Thyroid gland (tissue), 4 donors: ENCODE measurements at regions not wholly inside any gene's neighbourhood (a gene's known extent, or its start where the extent isn't known, plus 50 kb on each side); places are given as distances from the start of the nearest gene placed in this dataset.

Experiments
- DNase-seq, 2 donors: peaks; one replicate each; pipeline ENCODE4 v3.0.0-alpha.2; 2019
- H3K27ac ChIP-seq, 3 donors: fragments of 200-600 bp; sonication (generic); 1 replicate in 2 of 3; 2 replicates in 1 of 3; pipeline ENCODE4 v1.5.1; 2016 to 2019; ENCODE audit warnings: mild to moderate bottlenecking in 1 of 3, moderate library complexity in 1 of 3
- H3K27me3 ChIP-seq: fragments of 200-600 bp; sonication (generic); one replicate; pipeline ENCODE4 v1.5.1; 2019
- H3K36me3 ChIP-seq, 2 donors: fragments of 200-600 bp; sonication (generic); one replicate each; pipeline ENCODE4 v1.5.1; 2016 to 2019
- H3K4me1 ChIP-seq, 2 donors: fragments of 200-600 bp; sonication (generic); one replicate each; pipeline ENCODE4 v1.5.1; 2017 to 2019
- H3K4me3 ChIP-seq, 3 donors: fragments of 200-600 bp; sonication (generic); replicated peaks in 1 of 3; 1 replicate in 2 of 3; 2 replicates in 1 of 3; pipeline ENCODE4 v1.5.1; 2016; ENCODE audit warnings: mild to moderate bottlenecking in 1 of 3
- H3K9me3 ChIP-seq: fragments of 200-600 bp; sonication (generic); one replicate; pipeline ENCODE4 v1.5.1; 2017
- POLR2A ChIP-seq, 2 donors: fragments of 450-650 bp; IDR thresholded peaks; one replicate each; pipeline ENCODE4 v1.6.1; 2017; ENCODE audit warnings: antibody characterized with exemption in 2 of 2, mild to moderate bottlenecking in 2 of 2, moderate library complexity in 1 of 2
- WGBS, 2 donors: methylation state at CpG; one replicate each; pipeline ENCODE4 v1.1.5; 2017; 5-methylcytosine and 5-hydroxymethylcytosine counted together
- intact Hi-C: fragments of 100-400 bp; cut with DNase I; formaldehyde crosslinking; loops from one replicate; pipeline ENCODE4 v1.15.1; 2023
- TF ChIP-seq, protein P1 (sequence below), 6 experiments: fragments of 200-600 bp in 3 of 6; fragments of 450-650 bp in 3 of 6; sonication (generic) in 3 of 6; IDR thresholded peaks; one replicate each; pipeline ENCODE4 v1.5.1; 2016 to 2019; ENCODE audit warnings: antibody characterized with exemption in 6 of 6, mild to moderate bottlenecking in 2 of 6, inconsistent platforms in 1 of 6, moderate library complexity in 1 of 6

DNA sequence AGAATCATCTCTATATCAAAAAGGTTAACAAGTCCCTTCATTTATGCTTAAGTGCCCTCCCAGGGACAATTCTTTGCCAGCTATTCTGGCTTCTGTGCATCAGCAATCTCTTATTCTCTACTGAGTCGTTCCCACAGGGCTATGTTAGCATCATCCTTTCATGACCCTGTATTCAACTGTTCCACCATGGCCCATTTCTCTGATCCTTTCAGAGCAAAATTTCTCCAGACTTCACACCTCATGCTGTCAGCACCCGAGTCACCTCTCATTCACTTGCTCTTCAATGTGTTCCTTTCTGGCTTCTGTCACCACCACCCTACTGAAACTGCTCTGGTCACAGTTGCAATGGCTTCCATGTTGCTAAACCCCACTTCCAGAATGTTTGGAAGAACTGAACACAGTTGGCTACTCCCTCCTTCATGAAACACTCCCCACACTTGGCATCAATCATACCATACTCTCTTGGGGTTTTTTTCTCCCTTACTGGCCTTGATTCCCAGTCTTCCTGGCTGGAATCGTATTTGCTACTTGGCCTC lies 159.5 kb upstream of the HMGA2 start:
- no peak overlapping the region for H3K27ac ChIP-seq
- H3K4me1 ChIP-seq = no peaks in the 10 kb centered on the region
- H3K36me3 ChIP-seq = no peaks in the 10 kb centered on the region
- WGBS, 2 donors = 77 to 90% methylated on average over 3 of the region's 3 CpGs
- H3K9me3 ChIP-seq = no peaks in the 10 kb centered on the region
- intact Hi-C loops = no loop called here
- no peak overlapping the region for H3K4me3 ChIP-seq
- TF ChIP-seq, protein P1, sequence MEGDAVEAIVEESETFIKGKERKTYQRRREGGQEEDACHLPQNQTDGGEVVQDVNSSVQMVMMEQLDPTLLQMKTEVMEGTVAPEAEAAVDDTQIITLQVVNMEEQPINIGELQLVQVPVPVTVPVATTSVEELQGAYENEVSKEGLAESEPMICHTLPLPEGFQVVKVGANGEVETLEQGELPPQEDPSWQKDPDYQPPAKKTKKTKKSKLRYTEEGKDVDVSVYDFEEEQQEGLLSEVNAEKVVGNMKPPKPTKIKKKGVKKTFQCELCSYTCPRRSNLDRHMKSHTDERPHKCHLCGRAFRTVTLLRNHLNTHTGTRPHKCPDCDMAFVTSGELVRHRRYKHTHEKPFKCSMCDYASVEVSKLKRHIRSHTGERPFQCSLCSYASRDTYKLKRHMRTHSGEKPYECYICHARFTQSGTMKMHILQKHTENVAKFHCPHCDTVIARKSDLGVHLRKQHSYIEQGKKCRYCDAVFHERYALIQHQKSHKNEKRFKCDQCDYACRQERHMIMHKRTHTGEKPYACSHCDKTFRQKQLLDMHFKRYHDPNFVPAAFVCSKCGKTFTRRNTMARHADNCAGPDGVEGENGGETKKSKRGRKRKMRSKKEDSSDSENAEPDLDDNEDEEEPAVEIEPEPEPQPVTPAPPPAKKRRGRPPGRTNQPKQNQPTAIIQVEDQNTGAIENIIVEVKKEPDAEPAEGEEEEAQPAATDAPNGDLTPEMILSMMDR (IDR thresholded peaks at IDR 0.05) = no peak
- TF ChIP-seq POLR2A (IDR thresholded peaks at IDR 0.05) = no peak
- no peak for DNase-seq
- H3K27me3 ChIP-seq = no peaks in the 10 kb centered on the region

DNA sequence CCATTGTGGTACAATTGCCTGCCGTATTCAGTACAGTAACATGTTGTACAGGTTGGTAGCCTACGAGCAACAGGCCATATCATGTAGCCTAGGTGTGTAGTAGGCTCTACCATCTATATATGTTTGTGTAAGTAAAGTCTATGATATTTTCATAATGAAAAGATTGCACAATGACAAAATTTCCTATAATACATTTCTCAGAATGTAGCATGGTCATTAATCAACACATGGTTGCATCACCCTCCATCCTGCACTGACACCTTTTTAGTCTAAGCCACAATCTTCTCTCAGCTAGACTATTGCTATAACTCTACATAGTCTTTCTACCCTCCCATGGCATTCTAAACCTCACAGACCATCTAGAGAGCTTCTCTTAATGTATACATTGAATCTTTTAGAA lies 158.5 kb upstream of the HMGA2 start:
- Histone ChIP-seq H3K4me1 (no peaks in the 10 kb centered on the region), H3K27me3 (no peaks in the 10 kb centered on the region), H3K36me3 (no peaks in the 10 kb centered on the region), H3K27ac (no peak overlapping the region), H3K4me3 (no peak overlapping the region), H3K9me3 (no peaks in the 10 kb centered on the region)
- WGBS, 2 donors = 95 to 98% methylated on average over 2 of the region's 2 CpGs
- no peak for TF ChIP-seq POLR2A (IDR thresholded peaks at IDR 0.05)
- TF ChIP-seq, protein P1 (IDR thresholded peaks at IDR 0.05) = no peak
- intact Hi-C loops = no loop called here
- DNase-seq = no peak

DNA sequence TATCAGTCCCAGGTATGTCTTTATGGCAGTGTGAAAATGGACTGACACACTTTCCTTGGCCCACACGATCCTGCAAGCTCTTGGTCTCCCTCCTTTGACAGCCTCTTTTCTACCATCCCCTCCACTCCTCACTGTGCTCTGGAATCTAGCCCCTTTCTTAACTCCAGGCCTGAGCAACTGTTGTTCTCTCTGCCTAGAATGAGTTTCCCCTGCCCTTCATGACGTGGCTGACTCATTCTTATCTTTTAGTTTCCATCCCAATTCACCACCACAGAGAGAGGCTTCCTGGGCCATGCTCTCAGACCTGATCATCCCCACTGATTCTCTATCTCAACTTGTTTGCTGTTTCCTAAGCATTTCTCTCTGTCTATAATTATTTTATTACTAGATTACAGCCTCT lies 157.4 kb upstream of the HMGA2 start:
- no peak for TF ChIP-seq POLR2A (IDR thresholded peaks at IDR 0.05)
- TF ChIP-seq, protein P1 (IDR thresholded peaks at IDR 0.05) = no peak
- Histone ChIP-seq H3K9me3 (no peaks in the 10 kb centered on the region), H3K36me3 (no peaks in the 10 kb centered on the region), H3K4me3 (no peak overlapping the region), H3K27ac (no peak overlapping the region), H3K4me1 (no peaks in the 10 kb centered on the region), H3K27me3 (no peaks in the 10 kb centered on the region)
- WGBS, 2 donors = 75 to 77% methylated on average over 2 of the region's 2 CpGs
- DNase-seq = no peak
- intact Hi-C loops = no loop called here

DNA sequence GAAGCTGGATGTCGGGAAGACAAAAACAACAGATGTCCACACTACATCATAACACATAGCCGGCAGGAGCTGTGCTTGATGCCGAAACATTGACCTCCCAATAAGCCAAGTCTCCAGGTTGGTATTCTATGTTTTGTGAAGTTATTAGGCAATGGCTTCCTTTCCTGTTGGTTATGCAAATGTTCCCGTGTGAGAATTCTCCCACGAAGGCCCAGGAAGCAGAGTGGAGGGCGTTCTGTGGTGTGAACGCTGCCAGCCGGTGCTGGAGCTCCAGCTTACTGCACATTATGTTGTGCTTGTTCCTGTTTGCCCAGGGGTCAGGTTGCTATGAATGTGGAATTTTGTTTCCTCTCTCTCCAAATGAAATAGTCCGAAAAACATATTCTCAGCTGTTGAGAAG lies 156.4 kb upstream of the HMGA2 start:
- Histone ChIP-seq H3K27me3 (no peaks in the 10 kb centered on the region), H3K4me1 (no peaks in the 10 kb centered on the region), H3K27ac (no peak overlapping the region), H3K4me3 (no peak overlapping the region), H3K9me3 (no peaks in the 10 kb centered on the region), H3K36me3 (no peaks in the 10 kb centered on the region)
- no peak for DNase-seq
- 75 to 77% methylated on average over 9 of the region's 9 CpGs for WGBS, 2 donors
- intact Hi-C loops = no loop called here
- TF ChIP-seq POLR2A (IDR thresholded peaks at IDR 0.05) = no peak
- TF ChIP-seq, protein P1 (IDR thresholded peaks at IDR 0.05) = no peak

DNA sequence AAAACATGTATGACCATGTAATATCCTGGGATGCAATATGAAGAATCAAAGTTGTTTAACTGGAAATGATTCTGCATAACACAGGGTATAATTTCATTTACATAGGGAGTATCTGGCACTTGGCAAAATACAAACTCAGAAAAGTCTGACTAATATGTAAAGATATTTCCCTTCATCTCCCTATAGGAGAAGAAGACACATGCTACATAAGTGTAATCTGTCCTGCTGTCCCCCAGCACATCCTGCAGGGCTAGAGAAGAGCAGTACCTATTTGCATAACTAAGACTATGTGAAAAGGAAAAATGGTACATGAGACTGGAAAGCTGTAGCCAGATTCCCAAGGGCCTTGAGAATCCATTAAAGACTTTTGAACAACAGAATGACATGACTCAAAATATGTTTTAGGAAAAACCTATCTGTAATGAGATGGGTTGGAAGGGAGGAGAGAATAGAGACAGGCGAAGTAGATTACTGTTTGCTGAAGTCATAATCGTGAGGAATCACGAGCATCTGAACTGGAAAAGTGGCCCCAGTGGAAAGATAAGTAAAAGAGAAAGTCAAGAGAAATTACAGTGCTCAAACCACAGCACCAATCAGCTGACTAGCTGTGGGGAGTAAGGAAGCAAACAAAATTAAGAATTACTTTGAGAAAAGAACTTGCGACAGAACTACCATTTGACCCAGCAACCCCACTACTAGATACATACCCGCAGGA lies 155.1 kb upstream of the HMGA2 start:
- DNase-seq = no peak
- no peak overlapping the region for H3K4me3 ChIP-seq
- H3K27ac ChIP-seq = no peak overlapping the region
- H3K36me3 ChIP-seq = no peaks in the 10 kb centered on the region
- no peaks in the 10 kb centered on the region for H3K27me3 ChIP-seq
- TF ChIP-seq, protein P1 (IDR thresholded peaks at IDR 0.05) = no peak
- TF ChIP-seq POLR2A (IDR thresholded peaks at IDR 0.05) = no peak
- H3K9me3 ChIP-seq = no peaks in the 10 kb centered on the region
- intact Hi-C loops = no loop called here
- WGBS, 2 donors = 88 to 94% methylated on average over 5 of the region's 5 CpGs
- H3K4me1 ChIP-seq = no peaks in the 10 kb centered on the region
